ENCODE measurements at regions not wholly inside any gene's neighbourhood (a gene's known extent, or its start where the extent isn't known, plus 50 kb on each side); places are given as distances from the start of the nearest gene placed in this dataset.
"Not testable (repeated sequence)": the region's sequence is repeated elsewhere in the genome, so short reads cannot be mapped to it uniquely, and the experiment has no call there.

GRCh38 chr21:18567770-18568169 is 164.2 kb upstream of the TMPRSS15 start:
- DNase-seq = not testable (repeated sequence)

GRCh38 chr21:18588001-18588662 is 184.5 kb upstream of the TMPRSS15 start:
- DNase-seq = no peak

GRCh38 chr21:18601146-18601545 is 197.6 kb upstream of the TMPRSS15 start:
- DNase-seq = no peak

- no peak for DNase-seq
These were observed 199.1 kb upstream of the TMPRSS15 start for GRCh38 chr21:18602711-18603110.

- DNase-seq = peak; percentile 42
These were observed 199.7 kb upstream of the TMPRSS15 start for GRCh38 chr21:18603261-18603660.

GRCh38 chr21:18603980-18604379 is 200.4 kb upstream of the TMPRSS15 start:
- DNase-seq = no peak

- DNase-seq = peak; percentile 82
These were observed 204.6 kb upstream of the TMPRSS15 start for GRCh38 chr21:18608226-18608625.

GRCh38 chr21:18614303-18614702 is 210.7 kb upstream of the TMPRSS15 start:
- no peak for DNase-seq

GRCh38 chr21:18617291-18617690 is 213.7 kb upstream of the TMPRSS15 start:
- no peak for DNase-seq

GRCh38 chr21:18620436-18620835 is 216.9 kb upstream of the TMPRSS15 start:
- DNase-seq = no peak

- no peak for DNase-seq
These were observed 218.8 kb upstream of the TMPRSS15 start for GRCh38 chr21:18622383-18622782.

GRCh38 chr21:18630446-18630845 is 226.9 kb upstream of the TMPRSS15 start:
- DNase-seq = no peak

GRCh38 chr21:18636897-18637296 is 233.3 kb upstream of the TMPRSS15 start:
- no peak for DNase-seq

GRCh38 chr21:18646116-18646515 is 242.5 kb upstream of the TMPRSS15 start:
- DNase-seq = no peak

- DNase-seq = no peak
These were observed 252.3 kb upstream of the TMPRSS15 start for GRCh38 chr21:18655931-18656330.

GRCh38 chr21:18661842-18662241 is 258.3 kb upstream of the TMPRSS15 start:
- DNase-seq = no peak

- DNase-seq = no peak
These were observed 260.1 kb upstream of the TMPRSS15 start for GRCh38 chr21:18663663-18664062.

GRCh38 chr21:18666725-18667124 is 263.1 kb upstream of the TMPRSS15 start:
- DNase-seq = no peak

- DNase-seq = no peak
These were observed 270.2 kb upstream of the TMPRSS15 start for GRCh38 chr21:18673789-18674188.

GRCh38 chr21:18677632-18678031 is 274.0 kb upstream of the TMPRSS15 start:
- DNase-seq = no peak

- DNase-seq = no peak
These were observed 302.4 kb upstream of the TMPRSS15 start for GRCh38 chr21:18705971-18706370.

GRCh38 chr21:18711662-18712061 is 308.1 kb upstream of the TMPRSS15 start:
- DNase-seq = no peak

- no peak for DNase-seq
These were observed 312.0 kb upstream of the TMPRSS15 start for GRCh38 chr21:18715606-18716005.

GRCh38 chr21:18716578-18717138 is 313.1 kb upstream of the TMPRSS15 start:
- peak; percentile 74 for DNase-seq

- no peak for DNase-seq
These were observed 318.6 kb upstream of the TMPRSS15 start for GRCh38 chr21:18722193-18722592.

All from DMS153 (cell line).